Vagina (tissue), 2 donors: ENCODE measurements at regions not wholly inside any gene's neighbourhood (a gene's known extent, or its start where the extent isn't known, plus 50 kb on each side); places are given as distances from the start of the nearest gene placed in this dataset.

Source experiments
- DNase-seq, 2 donors: peaks; one replicate each; pipeline ENCODE4 v3.0.0-alpha.2; 2017; ENCODE audit errors: extremely low spot score in 2 of 2
- H3K27ac ChIP-seq: fragments of 200-600 bp; sonication (generic); one replicate; pipeline ENCODE4 v1.5.1; 2019
- H3K27me3 ChIP-seq: fragments of 200-600 bp; sonication (generic); one replicate; pipeline ENCODE4 v1.5.1; 2019
- H3K36me3 ChIP-seq, 2 donors: fragments of 200-600 bp; sonication (generic); one replicate each; pipeline ENCODE4 v1.5.1; 2017 to 2019
- H3K4me1 ChIP-seq: fragments of 200-600 bp; sonication (generic); one replicate; pipeline ENCODE4 v1.5.1; 2019
- H3K4me3 ChIP-seq, 2 donors: fragments of 200-600 bp; sonication (generic); 1 replicate in 1 of 2; 2 replicates in 1 of 2; pipeline ENCODE4 v1.5.1; 2016 to 2019
- H3K9me3 ChIP-seq: fragments of 200-600 bp; sonication (generic); one replicate; pipeline ENCODE4 v1.5.1; 2019
- CTCF ChIP-seq, 3 experiments: fragments of 450-650 bp in 2 of 3; fragments of 200-600 bp in 1 of 3; sonication (generic) in 1 of 3; IDR thresholded peaks; one replicate each; pipeline ENCODE4 v1.5.1; 2017 to 2019; ENCODE audit warnings: antibody characterized with exemption in 3 of 3, mild to moderate bottlenecking in 2 of 3, moderate library complexity in 2 of 3
- POLR2A ChIP-seq, 2 donors: fragments of 450-650 bp; IDR thresholded peaks; one replicate each; pipeline ENCODE4 v1.6.1; 2017; ENCODE audit warnings: antibody characterized with exemption in 2 of 2, mild to moderate bottlenecking in 2 of 2, moderate library complexity in 2 of 2
- POLR2AphosphoS5 ChIP-seq, 2 donors: sonication (generic); formaldehyde crosslinking; IDR thresholded peaks; one replicate each; pipeline ENCODE4 v1.9.0; 2017; ENCODE audit warnings: antibody characterized with exemption in 2 of 2, mild to moderate bottlenecking in 2 of 2, low read depth in 1 of 2; ENCODE audit not compliant: insufficient read depth in 1 of 2
- intact Hi-C: fragments of 100-400 bp; cut with DNase I; formaldehyde crosslinking; loops from one replicate; pipeline ENCODE4 v1.15.1; 2023

DNA sequence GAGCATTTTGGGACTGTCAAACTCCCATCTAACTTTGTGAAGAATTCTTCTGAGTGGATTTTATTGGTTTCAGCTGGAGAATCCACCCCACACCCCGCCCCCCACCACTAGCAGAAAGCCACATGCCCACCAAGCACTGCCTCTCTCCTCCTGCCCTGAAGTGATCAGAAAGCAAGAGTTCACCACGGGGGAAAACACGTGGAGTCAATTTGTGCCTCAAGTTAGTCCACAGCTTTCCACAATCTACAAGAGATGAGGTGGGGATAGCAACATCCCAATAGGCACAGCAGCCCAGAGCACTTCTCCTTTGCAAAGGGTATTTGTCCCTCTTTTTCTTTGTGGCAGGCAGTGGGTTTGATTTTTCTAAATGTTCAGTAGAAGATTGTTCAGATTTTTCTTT, 177.3 kb upstream of the NT5E start:
- Histone ChIP-seq H3K27me3 (no peaks in the 10 kb centered on the region), H3K27ac (no peak overlapping the region), H3K9me3 (no peaks in the 10 kb centered on the region), H3K4me3 (no peak overlapping the region), H3K4me1 (no peaks in the 10 kb centered on the region), H3K36me3 (no peaks in the 10 kb centered on the region)
- intact Hi-C loops: no loop called here
- no peak for DNase-seq
- no peak for TF ChIP-seq POLR2A (IDR thresholded peaks at IDR 0.05)

DNA sequence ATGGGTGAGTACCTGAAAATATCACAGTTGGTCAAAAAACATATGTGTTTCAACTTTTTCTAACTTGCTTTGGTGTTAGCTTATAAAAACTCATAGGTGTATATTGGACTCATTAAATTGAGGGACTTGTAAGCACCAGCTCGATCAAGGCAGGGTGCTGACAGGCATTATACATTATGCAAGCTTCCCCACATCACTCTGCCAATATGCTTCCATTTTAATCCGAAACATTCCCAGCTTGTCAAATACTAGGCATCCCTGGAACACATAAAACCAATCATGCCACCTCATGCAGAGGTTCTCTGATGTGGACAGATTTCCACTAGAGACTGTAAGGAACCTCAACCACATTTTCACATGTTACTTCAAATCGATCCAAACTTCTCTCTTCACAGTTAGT, 187.3 kb upstream of the NT5E start:
- Histone ChIP-seq H3K36me3 (no peaks in the 10 kb centered on the region), H3K4me3 (no peak overlapping the region), H3K4me1 (no peaks in the 10 kb centered on the region), H3K27ac (no peak overlapping the region), H3K9me3 (no peaks in the 10 kb centered on the region), H3K27me3 (no peaks in the 10 kb centered on the region)
- TF ChIP-seq POLR2AphosphoS5 (IDR thresholded peaks at IDR 0.05; ENCODE audit: insufficient read depth in 1 of 2, low read depth in 1 of 2) (no peak), POLR2A (IDR thresholded peaks at IDR 0.05) (no peak), CTCF (IDR thresholded peaks at IDR 0.05) (no peak)
- DNase-seq: no peak
- intact Hi-C loops: no loop called here

DNA sequence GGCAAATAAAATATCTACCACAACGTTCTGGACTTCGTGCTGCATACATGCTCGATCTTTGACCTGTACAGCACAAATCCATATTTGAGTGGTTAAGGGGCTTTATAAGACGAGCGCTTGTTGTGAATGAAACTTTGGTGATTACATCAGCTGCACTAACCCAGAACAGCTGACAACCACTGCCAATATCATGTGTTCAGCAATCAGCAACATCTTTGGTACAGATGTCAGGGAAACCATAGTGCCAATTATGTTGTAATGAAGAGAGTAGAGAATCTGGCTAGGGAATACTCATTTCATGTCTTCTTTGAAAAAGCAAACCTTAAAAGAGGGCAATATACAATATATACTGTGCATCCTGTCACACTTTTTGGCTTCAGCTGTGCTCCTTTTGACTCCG, 188.6 kb upstream of the NT5E start:
- TF ChIP-seq POLR2A (IDR thresholded peaks at IDR 0.05) (no peak), POLR2AphosphoS5 (IDR thresholded peaks at IDR 0.05; ENCODE audit: insufficient read depth in 1 of 2, low read depth in 1 of 2) (no peak), CTCF (IDR thresholded peaks at IDR 0.05) (no peak)
- Histone ChIP-seq H3K36me3 (no peaks in the 10 kb centered on the region), H3K27me3 (no peaks in the 10 kb centered on the region), H3K9me3 (no peaks in the 10 kb centered on the region), H3K27ac (no peak overlapping the region), H3K4me1 (no peaks in the 10 kb centered on the region), H3K4me3 (no peak overlapping the region)
- DNase-seq: no peak
- intact Hi-C loops: no loop called here

- Histone ChIP-seq H3K27ac (no peak overlapping the region), H3K27me3 (no peaks in the 10 kb centered on the region), H3K36me3 (no peaks in the 10 kb centered on the region), H3K4me1 (no peaks in the 10 kb centered on the region), H3K4me3 (no peak overlapping the region), H3K9me3 (no peaks in the 10 kb centered on the region)
- no peak for DNase-seq
- intact Hi-C loops: no loop called here
- TF ChIP-seq POLR2A (IDR thresholded peaks at IDR 0.05): no peak
- TF ChIP-seq POLR2AphosphoS5 (IDR thresholded peaks at IDR 0.05; ENCODE audit: insufficient read depth in 1 of 2, low read depth in 1 of 2): no peak
- no peak for TF ChIP-seq CTCF (IDR thresholded peaks at IDR 0.05)
These were observed 194.2 kb upstream of the NT5E start for GRCh38 chr6:85255661-85256060.

GRCh38 chr6:85252552-85252951, 197.3 kb upstream of the NT5E start:
- Histone ChIP-seq H3K36me3 (no peaks in the 10 kb centered on the region), H3K9me3 (no peaks in the 10 kb centered on the region), H3K4me3 (no peak overlapping the region), H3K27me3 (no peaks in the 10 kb centered on the region), H3K27ac (no peak overlapping the region), H3K4me1 (no peaks in the 10 kb centered on the region)
- no peak for DNase-seq
- intact Hi-C loops: no loop called here
- TF ChIP-seq CTCF (IDR thresholded peaks at IDR 0.05) (no peak), POLR2AphosphoS5 (IDR thresholded peaks at IDR 0.05; ENCODE audit: insufficient read depth in 1 of 2, low read depth in 1 of 2) (no peak), POLR2A (IDR thresholded peaks at IDR 0.05) (no peak)

GRCh38 chr6:85252085-85252484, 197.8 kb upstream of the NT5E start:
- Histone ChIP-seq H3K9me3 (no peaks in the 10 kb centered on the region), H3K36me3 (no peaks in the 10 kb centered on the region), H3K4me1 (no peaks in the 10 kb centered on the region), H3K27ac (no peak overlapping the region), H3K27me3 (no peaks in the 10 kb centered on the region), H3K4me3 (no peak overlapping the region)
- no peak for DNase-seq
- intact Hi-C loops: no loop called here
- no peak for TF ChIP-seq POLR2A (IDR thresholded peaks at IDR 0.05)
- no peak for TF ChIP-seq POLR2AphosphoS5 (IDR thresholded peaks at IDR 0.05; ENCODE audit: insufficient read depth in 1 of 2, low read depth in 1 of 2)
- no peak for TF ChIP-seq CTCF (IDR thresholded peaks at IDR 0.05)
